H9 (cell line): ENCODE measurements at regions not wholly inside any gene's neighbourhood (a gene's known extent, or its start where the extent isn't known, plus 50 kb on each side); places are given as distances from the start of the nearest gene placed in this dataset.

Source experiments
- DNase-seq: peaks from one replicate; pipeline ENCODE4 v3.0.0-alpha.2; 2017
- H2AFZ ChIP-seq: one replicate; pipeline ENCODE4 v1.6.1; 2013; ENCODE audit warnings: mild to moderate bottlenecking, low read length, control low read depth, moderate library complexity
- H2AK5ac ChIP-seq: 2 replicates; pipeline ENCODE4 v1.6.1; 2013; ENCODE audit warnings: low read length, control low read depth, mixed read lengths; ENCODE audit not compliant: insufficient read length
- H2BK120ac ChIP-seq: one replicate; pipeline ENCODE4 v1.6.1; 2013; ENCODE audit warnings: low read depth, mild to moderate bottlenecking, low read length, control low read depth, inconsistent platforms; ENCODE audit not compliant: poor library complexity, severe bottlenecking
- H2BK12ac ChIP-seq: 2 replicates; pipeline ENCODE4 v1.6.1; 2013; ENCODE audit warnings: low read length, control low read depth, mixed read lengths, low read depth; ENCODE audit not compliant: insufficient read length
- H2BK15ac ChIP-seq: 2 replicates; pipeline ENCODE4 v1.6.1; 2013; ENCODE audit warnings: low read depth, low read length, control low read depth
- H2BK20ac ChIP-seq: one replicate; pipeline ENCODE4 v1.6.1; 2013; ENCODE audit warnings: low read depth, mild to moderate bottlenecking, low read length, control low read depth, inconsistent platforms; ENCODE audit not compliant: poor library complexity, severe bottlenecking
- H2BK5ac ChIP-seq: 2 replicates; pipeline ENCODE4 v1.6.1; 2013; ENCODE audit warnings: low read length, control low read depth, mixed read lengths; ENCODE audit not compliant: insufficient read length
- H3K14ac ChIP-seq: 2 replicates; pipeline ENCODE4 v1.6.1; 2013; ENCODE audit warnings: low read length, control low read depth; ENCODE audit not compliant: insufficient read depth
- H3K18ac ChIP-seq: 2 replicates; pipeline ENCODE4 v1.6.1; 2013; ENCODE audit warnings: low read depth, mild to moderate bottlenecking, mixed read lengths, low read length, control low read depth; ENCODE audit not compliant: insufficient read length
- H3K23ac ChIP-seq: 2 replicates; pipeline ENCODE4 v1.6.1; 2013; ENCODE audit warnings: low read length, control low read depth, mixed read lengths, low read depth; ENCODE audit not compliant: insufficient read length
- H3K23me2 ChIP-seq: 2 replicates; pipeline ENCODE4 v1.6.1; 2013; ENCODE audit warnings: low read depth, mild to moderate bottlenecking, mixed read lengths, low read length, control low read depth; ENCODE audit not compliant: insufficient read length, poor library complexity, severe bottlenecking
- H3K27ac ChIP-seq: 2 replicates; pipeline ENCODE4 v1.5.1; 2013; ENCODE audit warnings: low read length, control low read depth, mixed read lengths, low read depth; ENCODE audit not compliant: insufficient read length
- H3K27me3 ChIP-seq: 2 replicates; pipeline ENCODE4 v1.6.1; 2013; ENCODE audit warnings: low read length, control low read depth, inconsistent platforms; ENCODE audit not compliant: insufficient read depth
- H3K4ac ChIP-seq: 2 replicates; pipeline ENCODE4 v1.6.1; 2013; ENCODE audit warnings: low read depth, mild to moderate bottlenecking, control low read depth, inconsistent platforms, low read length, moderate library complexity
- H3K4me1 ChIP-seq: 2 replicates; pipeline ENCODE4 v1.6.1; 2013; ENCODE audit warnings: low read length, control low read depth, inconsistent platforms; ENCODE audit not compliant: insufficient read depth
- H3K4me2 ChIP-seq: 2 replicates; pipeline ENCODE4 v1.6.1; 2013; ENCODE audit warnings: low read length, control low read depth, mixed read lengths; ENCODE audit not compliant: insufficient read length, insufficient read depth
- H3K56ac ChIP-seq: 2 replicates; pipeline ENCODE4 v1.6.1; 2013; ENCODE audit warnings: low read depth, mild to moderate bottlenecking, mixed read lengths, low read length, control low read depth; ENCODE audit not compliant: insufficient read length
- H3K79me1 ChIP-seq: 2 replicates; pipeline ENCODE4 v1.6.1; 2013; ENCODE audit warnings: low read depth, mild to moderate bottlenecking, moderate library complexity, low read length, control low read depth, inconsistent platforms; ENCODE audit not compliant: insufficient read depth, poor library complexity, severe bottlenecking
- H3K79me2 ChIP-seq: 2 replicates; pipeline ENCODE4 v1.6.1; 2013; ENCODE audit warnings: low read length, control low read depth, inconsistent platforms; ENCODE audit not compliant: insufficient read depth
- H3K9ac ChIP-seq: 2 replicates; pipeline ENCODE4 v1.6.1; 2013; ENCODE audit warnings: low read length, control low read depth, mixed read lengths; ENCODE audit not compliant: insufficient read length; ENCODE audit errors: extremely low read depth
- H3K9me3 ChIP-seq: one replicate; pipeline ENCODE4 v1.6.1; 2013; ENCODE audit warnings: low read depth, low read length, inconsistent platforms; ENCODE audit not compliant: control insufficient read depth
- H3T11ph ChIP-seq: one replicate; pipeline ENCODE4 v1.6.1; 2013; ENCODE audit warnings: mild to moderate bottlenecking, low read length, control low read depth, inconsistent platforms
- H4K20me1 ChIP-seq: one replicate; pipeline ENCODE4 v1.6.1; 2013; ENCODE audit not compliant: control insufficient read depth, insufficient read length, insufficient read depth
- H4K5ac ChIP-seq: 2 replicates; pipeline ENCODE4 v1.6.1; 2013; ENCODE audit warnings: low read depth, mild to moderate bottlenecking, mixed read lengths, low read length, control low read depth; ENCODE audit not compliant: insufficient read length
- H4K8ac ChIP-seq: replicated peaks from 2 replicates; pipeline ENCODE4 v1.6.1; 2013; ENCODE audit warnings: low read length, control low read depth, mixed read lengths, low read depth; ENCODE audit not compliant: insufficient read length
- H4K91ac ChIP-seq: 2 replicates; pipeline ENCODE4 v1.6.1; 2013; ENCODE audit warnings: low read depth, mild to moderate bottlenecking, moderate library complexity, mixed read lengths, low read length, control low read depth; ENCODE audit not compliant: insufficient read length
- H3K27ac Mint-ChIP-seq, 3 experiments: 2 replicates in 2 of 3; 3 replicates in 1 of 3; pipeline ENCODE4 v1.8.0; 2020 to 2021; ENCODE audit warnings: mixed read lengths in 3 of 3, mild to moderate bottlenecking in 1 of 3, moderate library complexity in 1 of 3
- H3K27me3 Mint-ChIP-seq: 2 replicates; pipeline ENCODE4 v1.8.0; 2021; ENCODE audit warnings: low read depth, mild to moderate bottlenecking, moderate library complexity, mixed read lengths
- H3K36me3 Mint-ChIP-seq, 3 experiments: 2 replicates in 2 of 3; 3 replicates in 1 of 3; pipeline ENCODE4 v1.8.0; 2020 to 2021; ENCODE audit warnings: low read depth in 3 of 3, mixed read lengths in 3 of 3; ENCODE audit not compliant: insufficient read depth in 1 of 3
- H3K4me1 Mint-ChIP-seq, 2 experiments: 2 replicates each; pipeline ENCODE4 v1.8.0; 2020; ENCODE audit warnings: mixed read lengths in 2 of 2
- H3K4me3 Mint-ChIP-seq, 2 experiments: 2 replicates in 1 of 2; 3 replicates in 1 of 2; pipeline ENCODE4 v1.8.0; 2020 to 2021; ENCODE audit warnings: mild to moderate bottlenecking in 2 of 2, mixed read lengths in 2 of 2, moderate library complexity in 1 of 2
- H3K9me3 Mint-ChIP-seq, 2 experiments: 2 replicates in 1 of 2; 3 replicates in 1 of 2; pipeline ENCODE4 v1.8.0; 2020; ENCODE audit warnings: mild to moderate bottlenecking in 2 of 2, mixed read lengths in 2 of 2, moderate library complexity in 1 of 2
- CTCF ChIP-seq: fragments of 200-600 bp; sonication (generic); conservative IDR thresholded peaks from 3 replicates; pipeline ENCODE4 v1.8.0; 2021; ENCODE audit warnings: antibody characterized with exemption, mild to moderate bottlenecking
- WGBS: extraction: QIAGEN DNeasy Blood & Tissue Kit; methylation state at CpG from one replicate; pipeline ENCODE4 v1.1.7; 2013; ENCODE audit warnings: missing lambda C conversion rate, low lambda C conversion rate, mixed read lengths; ENCODE audit not compliant: insufficient read length; ENCODE audit errors: extremely low coverage; 5-methylcytosine and 5-hydroxymethylcytosine counted together

GRCh38 chr1:221018414-221018813 lies 139.2 kb downstream of the HLX start:
- Histone ChIP-seq H3K18ac (no peak overlapping the region), H4K5ac (no peak overlapping the region), H3K79me2 (no peaks in the 10 kb centered on the region), H3K4me2 (no peak overlapping the region), H4K91ac (no peak overlapping the region), H2BK15ac (no peak overlapping the region), H3K79me1 (no peaks in the 10 kb centered on the region), H2BK5ac (no peak overlapping the region), H3K27me3 (no peaks in the 10 kb centered on the region), H3K27ac (no peak overlapping the region), H3K23ac (no peak overlapping the region), H2BK12ac (no peak overlapping the region), H3K14ac (no peak overlapping the region), H2BK20ac (no peak overlapping the region), H3K4ac (no peak overlapping the region), H3K56ac (no peak overlapping the region), H2AFZ (no peak overlapping the region), H3K9ac (no peak overlapping the region), H4K8ac (no peak overlapping the region), H3K9me3 (no peaks in the 10 kb centered on the region), H2BK120ac (no peak overlapping the region), H4K20me1 (no peaks in the 10 kb centered on the region), H3T11ph (no peak overlapping the region), H3K4me1 (no peaks in the 10 kb centered on the region), H3K23me2 (no peaks in the 10 kb centered on the region), H2AK5ac (no peak overlapping the region)
- Mint-ChIP-seq H3K4me3 (no peak overlapping the region), H3K27me3 (no peaks in the 10 kb centered on the region), H3K9me3 (no peaks in the 10 kb centered on the region), H3K36me3 (no peaks in the 10 kb centered on the region), H3K27ac (no peak overlapping the region), H3K4me1 (no peaks in the 10 kb centered on the region)
- DNase-seq = no peak
- no CpG with 5 or more reads among the region's 1 CpG for whole genome bisulfite sequencing
- no peak for TF ChIP-seq CTCF
